Right atrium auricular region (tissue), 2 donors: ENCODE measurements at regions not wholly inside any gene's neighbourhood (a gene's known extent, or its start where the extent isn't known, plus 50 kb on each side); places are given as distances from the start of the nearest gene placed in this dataset.
"Not testable (repeated sequence)": the region's sequence is repeated elsewhere in the genome, so short reads cannot be mapped to it uniquely, and the experiment has no call there.

Experiments used
- DNase-seq: peaks from one replicate; pipeline ENCODE4 v3.0.0-alpha.2; 2019; ENCODE audit warnings: low spot score
- H3K27ac ChIP-seq, 2 donors: fragments of 200-600 bp; sonication (generic); 1 replicate in 1 of 2; 2 replicates in 1 of 2; pipeline ENCODE4 v1.5.1; 2016 to 2019
- H3K27me3 ChIP-seq, 2 donors: fragments of 200-600 bp; sonication (generic); one replicate each; pipeline versions ENCODE4 v1.5.1 to v1.6.0; 2017 to 2019
- H3K36me3 ChIP-seq: fragments of 200-600 bp; sonication (generic); one replicate; pipeline ENCODE4 v1.5.1; 2016
- H3K4me1 ChIP-seq, 2 donors: fragments of 200-600 bp; sonication (generic); one replicate each; pipeline versions ENCODE4 v1.5.1 to v1.6.0; 2017 to 2019
- H3K4me3 ChIP-seq, 2 donors: fragments of 200-600 bp; sonication (generic); 1 replicate in 1 of 2; 2 replicates in 1 of 2; pipeline ENCODE4 v1.5.1; 2017 to 2019; ENCODE audit warnings: mild to moderate bottlenecking in 1 of 2, moderate library complexity in 1 of 2
- H3K9me3 ChIP-seq, 2 donors: fragments of 200-600 bp; sonication (generic); one replicate each; pipeline ENCODE4 v1.5.1; 2019
- CTCF ChIP-seq, 2 donors: fragments of 200-600 bp; sonication (generic); IDR thresholded peaks; one replicate each; pipeline ENCODE4 v1.5.1; 2019; ENCODE audit warnings: antibody characterized with exemption in 2 of 2

GRCh38 chr2:129492548-129492947 lies 486.9 kb upstream of the RAB6C start:
- Histone ChIP-seq H3K9me3 (no peaks in the 10 kb centered on the region), H3K4me3 (no peak overlapping the region), H3K4me1 (no peaks in the 10 kb centered on the region), H3K36me3 (no peaks in the 10 kb centered on the region), H3K27me3 (no peaks in the 10 kb centered on the region), H3K27ac (no peak overlapping the region)
- DNase-seq: no peak
- no peak for TF ChIP-seq CTCF (IDR thresholded peaks at IDR 0.05)

- no peaks in the 10 kb centered on the region for H3K27me3 ChIP-seq
- H3K9me3 ChIP-seq: no peaks in the 10 kb centered on the region
- no peaks in the 10 kb centered on the region for H3K4me1 ChIP-seq
- no peak for DNase-seq
- TF ChIP-seq CTCF (IDR thresholded peaks at IDR 0.05): no peak
- H3K36me3 ChIP-seq: no peaks in the 10 kb centered on the region
- no peak overlapping the region for H3K27ac ChIP-seq
- H3K4me3 ChIP-seq: no peak overlapping the region
Observed at GRCh38 chr2:129499747-129500146, 479.7 kb upstream of the RAB6C start.

GRCh38 chr2:129502781-129503180 lies 476.7 kb upstream of the RAB6C start:
- no peak overlapping the region for H3K4me3 ChIP-seq
- H3K9me3 ChIP-seq: peaks cover 0 to 4% of the 10 kb centered on the region in 2 donors
- no peaks in the 10 kb centered on the region for H3K36me3 ChIP-seq
- DNase-seq: no peak
- no peaks in the 10 kb centered on the region for H3K4me1 ChIP-seq
- TF ChIP-seq CTCF (IDR thresholded peaks at IDR 0.05): no peak
- H3K27me3 ChIP-seq: no peaks in the 10 kb centered on the region
- no peak overlapping the region for H3K27ac ChIP-seq

- no peaks in the 10 kb centered on the region for H3K27me3 ChIP-seq
- no peaks in the 10 kb centered on the region for H3K36me3 ChIP-seq
- H3K9me3 ChIP-seq: peaks cover 0 to 4% of the 10 kb centered on the region in 2 donors
- no peak for TF ChIP-seq CTCF (IDR thresholded peaks at IDR 0.05)
- no peak overlapping the region for H3K27ac ChIP-seq
- H3K4me3 ChIP-seq: no peak overlapping the region
- no peak for DNase-seq
- no peaks in the 10 kb centered on the region for H3K4me1 ChIP-seq
Observed at GRCh38 chr2:129504646-129505045, 474.8 kb upstream of the RAB6C start.

GRCh38 chr2:129518937-129519336 lies 460.5 kb upstream of the RAB6C start:
- no peak overlapping the region for H3K27ac ChIP-seq
- no peak overlapping the region for H3K4me3 ChIP-seq
- no peaks in the 10 kb centered on the region for H3K4me1 ChIP-seq
- H3K27me3 ChIP-seq: no peaks in the 10 kb centered on the region
- no peak for TF ChIP-seq CTCF (IDR thresholded peaks at IDR 0.05)
- DNase-seq: no peak
- H3K36me3 ChIP-seq: no peaks in the 10 kb centered on the region
- peaks cover 5 to 9% of the 10 kb centered on the region in 2 donors for H3K9me3 ChIP-seq

- not testable (repeated sequence) for H3K36me3 ChIP-seq, DNase-seq, H3K27ac ChIP-seq, H3K27me3 ChIP-seq, H3K4me1 ChIP-seq, H3K4me3 ChIP-seq
- H3K9me3 ChIP-seq: peaks cover 0 to 15% of the 10 kb centered on the region in 2 donors
Observed at GRCh38 chr2:129532158-129532557, 447.3 kb upstream of the RAB6C start.
